CD14-positive monocyte (primary cell): ENCODE measurements at regions not wholly inside any gene's neighbourhood (a gene's known extent, or its start where the extent isn't known, plus 50 kb on each side); places are given as distances from the start of the nearest gene placed in this dataset.

Experiments
- DNase-seq, 3 donors: peaks; one replicate each; pipeline ENCODE4 v3.0.0-alpha.2; 2011 to 2022
- H2AFZ ChIP-seq: 2 replicates; pipeline ENCODE4 v1.6.0; 2012; ENCODE audit warnings: mild to moderate bottlenecking, low read depth, low read length, inconsistent platforms; ENCODE audit not compliant: insufficient read depth, poor library complexity, severe bottlenecking
- H3K27ac ChIP-seq, 2 donors: 1 replicate in 1 of 2; 2 replicates in 1 of 2; pipeline ENCODE4 v1.5.1; 2012 to 2013; ENCODE audit warnings: low read length in 2 of 2, control low read depth in 1 of 2, inconsistent platforms in 1 of 2, low read depth in 1 of 2, mild to moderate bottlenecking in 1 of 2
- H3K27me3 ChIP-seq, 2 donors: one replicate each; pipeline versions ENCODE4 v1.6.0 to v1.6.1; 2011 to 2013; ENCODE audit warnings: low read length in 2 of 2; ENCODE audit not compliant: control insufficient read depth in 2 of 2, insufficient read depth in 2 of 2
- H3K36me3 ChIP-seq, 2 donors: replicated peaks in 1 of 2; 1 replicate in 1 of 2; 2 replicates in 1 of 2; pipeline versions ENCODE4 v1.5.1 to v1.6.1; 2012 to 2013; ENCODE audit warnings: low read length in 2 of 2, control low read depth in 1 of 2, inconsistent platforms in 1 of 2, mild to moderate bottlenecking in 1 of 2; ENCODE audit not compliant: insufficient read depth in 2 of 2, control insufficient read depth in 1 of 2
- H3K4me1 ChIP-seq, 2 donors: 1 replicate in 1 of 2; 2 replicates in 1 of 2; pipeline versions ENCODE4 v1.5.1 to v1.6.1; 2012 to 2013; ENCODE audit warnings: low read length in 2 of 2, control low read depth in 1 of 2, inconsistent platforms in 1 of 2, mild to moderate bottlenecking in 1 of 2, moderate library complexity in 1 of 2; ENCODE audit not compliant: insufficient read depth in 2 of 2, control insufficient read depth in 1 of 2
- H3K4me2 ChIP-seq: replicated peaks from 2 replicates; pipeline ENCODE3; 2012; ENCODE audit warnings: low read length, moderate library complexity, mild to moderate bottlenecking; ENCODE audit not compliant: poor library complexity, severe bottlenecking; ENCODE audit errors: extremely low read depth
- H3K4me3 ChIP-seq, 3 experiments: fragments of 200-600 bp in 1 of 3; sonication (generic) in 1 of 3; replicated peaks in 1 of 3; 1 replicate in 2 of 3; 2 replicates in 1 of 3; pipeline ENCODE4 v1.5.1; 2011 to 2013; ENCODE audit warnings: low read length in 3 of 3, mild to moderate bottlenecking in 3 of 3, control low read depth in 2 of 3, low read depth in 2 of 3, inconsistent platforms in 1 of 3, moderate library complexity in 1 of 3
- H3K79me2 ChIP-seq: 2 replicates; pipeline ENCODE4 v1.6.0; 2012; ENCODE audit warnings: mild to moderate bottlenecking, control low read depth, inconsistent platforms, low read length, moderate library complexity; ENCODE audit not compliant: insufficient read depth
- H3K9ac ChIP-seq: 2 replicates; pipeline ENCODE4 v1.6.0; 2017; ENCODE audit warnings: low read length, mild to moderate bottlenecking; ENCODE audit not compliant: insufficient read depth, poor library complexity, severe bottlenecking
- H3K9me3 ChIP-seq, 2 donors: replicated peaks in 1 of 2; 1 replicate in 1 of 2; 2 replicates in 1 of 2; pipeline versions ENCODE4 v1.5.1 to v1.6.1; 2012 to 2013; ENCODE audit warnings: low read length in 2 of 2, control low read depth in 1 of 2; ENCODE audit not compliant: control insufficient read depth in 1 of 2, insufficient read depth in 1 of 2
- H4K20me1 ChIP-seq: 2 replicates; pipeline ENCODE4 v1.6.0; 2012; ENCODE audit warnings: mild to moderate bottlenecking, low read length, control low read depth, moderate library complexity; ENCODE audit not compliant: insufficient read depth
- H3K27ac Mint-ChIP-seq, 7 donors: one replicate each; pipeline ENCODE4 v1.8.0; 2020; ENCODE audit warnings: mild to moderate bottlenecking in 7 of 7, mixed read lengths in 7 of 7, moderate library complexity in 6 of 7, inconsistent platforms in 2 of 7
- H3K27me3 Mint-ChIP-seq, 3 donors: one replicate each; pipeline ENCODE4 v1.8.0; 2021 to 2022; ENCODE audit warnings: low read depth in 3 of 3, mild to moderate bottlenecking in 3 of 3, mixed read lengths in 3 of 3, moderate library complexity in 3 of 3, inconsistent platforms in 1 of 3
- H3K36me3 Mint-ChIP-seq, 2 donors: one replicate each; pipeline ENCODE4 v1.8.0; 2020; ENCODE audit warnings: mixed read lengths in 2 of 2, inconsistent platforms in 1 of 2, mild to moderate bottlenecking in 1 of 2
- H3K4me1 Mint-ChIP-seq: one replicate; pipeline ENCODE4 v1.8.0; 2020; ENCODE audit warnings: mild to moderate bottlenecking, mixed read lengths
- H3K4me3 Mint-ChIP-seq, 2 donors: one replicate each; pipeline ENCODE4 v1.8.0; 2020; ENCODE audit warnings: mild to moderate bottlenecking in 2 of 2, mixed read lengths in 2 of 2, moderate library complexity in 1 of 2
- H3K9me3 Mint-ChIP-seq, 7 donors: one replicate each; pipeline ENCODE4 v1.8.0; 2020 to 2022; ENCODE audit warnings: mixed read lengths in 7 of 7, mild to moderate bottlenecking in 6 of 7, moderate library complexity in 6 of 7, inconsistent platforms in 2 of 7
- WGBS: methylation state at CpG from one replicate; pipeline ENCODE4 v1.1.5; 2013; ENCODE audit warnings: missing lambda C conversion rate; ENCODE audit not compliant: insufficient coverage; 5-methylcytosine and 5-hydroxymethylcytosine counted together
- intact Hi-C, 2 donors: fragments of 100-400 bp; cut with micrococcal nuclease; formaldehyde crosslinking; loops; one replicate each; pipeline versions ENCODE4 v1.15.0 to v1.15.1; 2023
- TF ChIP-seq, protein P1 (sequence below): fragments of 200-600 bp; IDR thresholded peaks from one replicate; pipeline ENCODE4 v1.8.0; 2022; ENCODE audit warnings: antibody characterized with exemption, mild to moderate bottlenecking

DNA sequence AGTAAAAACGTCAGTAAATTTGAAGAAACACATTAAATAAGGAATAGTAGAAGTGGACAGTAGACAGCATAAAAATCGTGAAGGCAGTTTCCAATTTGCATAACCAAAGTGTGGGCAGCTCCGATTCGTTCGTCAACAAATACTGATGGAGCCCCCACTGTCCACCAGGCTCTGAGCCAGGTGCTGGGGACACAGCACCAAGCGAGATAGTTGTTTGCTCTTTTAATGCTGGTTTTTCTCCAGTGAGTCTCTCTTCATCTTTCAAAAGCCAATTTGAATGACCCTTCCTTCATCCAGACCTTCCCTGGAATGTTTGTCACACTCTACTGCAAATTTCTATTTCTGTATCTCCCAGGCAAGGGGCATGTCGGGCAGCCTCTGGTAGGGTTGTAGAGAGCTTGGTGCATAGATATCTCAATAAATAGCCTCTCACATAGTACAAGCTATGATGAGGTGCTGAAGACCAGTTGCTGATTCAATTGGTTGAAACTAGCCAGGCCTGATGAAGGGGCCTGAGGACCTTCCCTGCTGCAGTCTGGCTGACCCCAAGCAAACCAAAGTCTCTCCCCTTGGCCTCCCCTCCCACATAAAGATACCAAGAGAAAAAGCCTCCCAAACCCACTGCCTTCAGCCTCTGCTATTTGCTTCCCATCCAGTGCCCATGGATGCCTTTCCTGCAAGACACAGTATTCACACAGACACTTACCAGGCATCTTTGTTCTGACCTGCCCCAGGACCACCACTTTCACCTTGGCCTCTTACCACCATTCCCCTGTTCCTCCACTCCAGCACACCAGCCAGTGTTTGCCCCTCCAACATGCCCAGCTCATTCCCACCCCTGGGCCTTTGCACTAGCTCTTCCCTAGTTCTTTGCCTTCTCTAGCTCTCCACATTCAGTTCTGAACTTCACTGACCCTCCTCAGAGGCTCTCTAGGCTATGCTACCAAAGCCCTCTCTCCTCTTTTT is 125.2 kb downstream of the CEBPB start:
- H3K9me3 ChIP-seq: no peaks in the 10 kb centered on the region
- WGBS: 93% methylated on average over 5 of the region's 7 CpGs
- Mint-ChIP-seq H3K4me3 (no peak overlapping the region), H3K27me3 (peaks cover 3 to 7% (median 6%) of the 10 kb centered on the region in 3 donors), H3K36me3 (peaks cover 0 to 12% of the 10 kb centered on the region in 2 donors), H3K4me1 (peaks cover 31% of the 10 kb centered on the region), H3K27ac (no peak overlapping the region), H3K9me3 (peaks cover 0 to 4% (median 2%) of the 10 kb centered on the region in 7 donors)
- intact Hi-C loops: no loop called here
- no peak overlapping the region for H3K4me3 ChIP-seq
- DNase-seq: no peak
- no peaks in the 10 kb centered on the region for H3K79me2 ChIP-seq
- H4K20me1 ChIP-seq: no peaks in the 10 kb centered on the region
- no peak overlapping the region for H3K9ac ChIP-seq
- TF ChIP-seq, protein P1, sequence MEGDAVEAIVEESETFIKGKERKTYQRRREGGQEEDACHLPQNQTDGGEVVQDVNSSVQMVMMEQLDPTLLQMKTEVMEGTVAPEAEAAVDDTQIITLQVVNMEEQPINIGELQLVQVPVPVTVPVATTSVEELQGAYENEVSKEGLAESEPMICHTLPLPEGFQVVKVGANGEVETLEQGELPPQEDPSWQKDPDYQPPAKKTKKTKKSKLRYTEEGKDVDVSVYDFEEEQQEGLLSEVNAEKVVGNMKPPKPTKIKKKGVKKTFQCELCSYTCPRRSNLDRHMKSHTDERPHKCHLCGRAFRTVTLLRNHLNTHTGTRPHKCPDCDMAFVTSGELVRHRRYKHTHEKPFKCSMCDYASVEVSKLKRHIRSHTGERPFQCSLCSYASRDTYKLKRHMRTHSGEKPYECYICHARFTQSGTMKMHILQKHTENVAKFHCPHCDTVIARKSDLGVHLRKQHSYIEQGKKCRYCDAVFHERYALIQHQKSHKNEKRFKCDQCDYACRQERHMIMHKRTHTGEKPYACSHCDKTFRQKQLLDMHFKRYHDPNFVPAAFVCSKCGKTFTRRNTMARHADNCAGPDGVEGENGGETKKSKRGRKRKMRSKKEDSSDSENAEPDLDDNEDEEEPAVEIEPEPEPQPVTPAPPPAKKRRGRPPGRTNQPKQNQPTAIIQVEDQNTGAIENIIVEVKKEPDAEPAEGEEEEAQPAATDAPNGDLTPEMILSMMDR: no peak
- no peak overlapping the region for H2AFZ ChIP-seq
- H3K27me3 ChIP-seq: no peaks in the 10 kb centered on the region
- H3K36me3 ChIP-seq: no peaks in the 10 kb centered on the region
- H3K4me1 ChIP-seq: peaks cover 16 to 24% of the 10 kb centered on the region in 2 donors
- no peak overlapping the region for H3K4me2 ChIP-seq
- no peak overlapping the region for H3K27ac ChIP-seq

- DNase-seq: no peak
- peaks cover 0 to 10% of the 10 kb centered on the region in 2 donors for H3K36me3 Mint-ChIP-seq
- peaks cover 31% of the 10 kb centered on the region for H3K4me1 Mint-ChIP-seq
- no peaks in the 10 kb centered on the region for H3K27me3 ChIP-seq
- no peaks in the 10 kb centered on the region for H3K36me3 ChIP-seq
- no peak overlapping the region for H3K4me2 ChIP-seq
- no peak overlapping the region for H3K4me3 ChIP-seq
- WGBS: 92% methylated on average over 5 of the region's 7 CpGs
- no peak overlapping the region for H3K27ac Mint-ChIP-seq
- H2AFZ ChIP-seq: no peak overlapping the region
- H3K9me3 Mint-ChIP-seq: peaks cover 0 to 4% (median 2%) of the 10 kb centered on the region in 7 donors
- H3K4me3 Mint-ChIP-seq: no peak overlapping the region
- peaks cover 3 to 7% (median 6%) of the 10 kb centered on the region in 3 donors for H3K27me3 Mint-ChIP-seq
- no peaks in the 10 kb centered on the region for H3K9me3 ChIP-seq
- TF ChIP-seq, protein P1: no peak
- H3K4me1 ChIP-seq: peaks cover 22 to 36% of the 10 kb centered on the region in 2 donors
- H3K79me2 ChIP-seq: no peaks in the 10 kb centered on the region
- no peak overlapping the region for H3K27ac ChIP-seq
- H3K9ac ChIP-seq: no peak overlapping the region
- intact Hi-C loops: no loop called here
- H4K20me1 ChIP-seq: no peaks in the 10 kb centered on the region
Measured at GRCh38 chr20:50317116-50317515, 126.5 kb downstream of the CEBPB start.
